Stimulated activated CD4-positive, alpha-beta T cell treated with anti-CD3 and anti-CD28 coated beads, Interleukin-4, amount 100 ng/mL, for 1 hour (primary cell): ENCODE measurements at regions not wholly inside any gene's neighbourhood (a gene's known extent, or its start where the extent isn't known, plus 50 kb on each side); places are given as distances from the start of the nearest gene placed in this dataset.
"Not testable (repeated sequence)": the region's sequence is repeated elsewhere in the genome, so short reads cannot be mapped to it uniquely, and the experiment has no call there.

ENCODE experiments used
- DNase-seq: peaks from one replicate; pipeline ENCODE4 v3.0.0-alpha.2; 2020

DNA sequence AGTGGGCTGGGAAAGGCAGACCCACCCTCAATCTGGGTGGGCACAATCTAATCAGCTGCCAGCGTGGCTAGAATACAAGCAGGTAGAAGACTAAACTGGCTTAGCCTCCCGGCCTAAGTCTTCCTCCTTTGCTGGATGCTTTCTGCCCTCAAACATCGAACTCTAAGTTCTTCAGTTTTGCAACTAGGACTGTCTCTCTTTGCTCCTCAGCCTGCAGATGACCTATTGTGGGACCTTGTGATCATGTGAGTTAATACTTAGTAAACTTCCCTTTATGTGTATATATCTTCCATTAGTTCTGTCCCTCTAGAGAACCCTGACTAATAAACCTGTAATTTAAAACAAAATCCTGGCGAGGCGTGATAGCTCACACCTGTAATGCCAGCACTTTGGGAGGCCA, 51.8 kb upstream of the SLC39A8 start:
- not testable (repeated sequence) for DNase-seq

DNA sequence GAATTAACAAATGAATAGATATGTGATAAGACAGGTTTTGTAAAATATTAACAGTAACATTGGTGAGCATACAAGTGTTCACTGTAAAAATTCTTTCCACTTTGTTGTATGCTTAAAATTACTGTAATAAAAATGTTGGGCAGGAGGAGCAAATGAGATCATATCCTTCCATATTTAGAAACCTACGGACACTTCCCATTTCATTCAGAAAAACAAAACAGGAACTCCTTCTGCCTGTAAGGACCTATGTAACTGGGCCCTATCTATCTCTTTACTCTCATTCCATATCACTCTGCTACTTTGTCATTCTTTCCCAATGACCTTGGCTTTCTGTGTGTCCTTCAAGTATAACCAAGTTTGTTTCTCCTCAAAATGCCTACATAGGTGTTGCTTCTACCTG, 53.7 kb upstream of the SLC39A8 start:
- no peak for DNase-seq

DNA sequence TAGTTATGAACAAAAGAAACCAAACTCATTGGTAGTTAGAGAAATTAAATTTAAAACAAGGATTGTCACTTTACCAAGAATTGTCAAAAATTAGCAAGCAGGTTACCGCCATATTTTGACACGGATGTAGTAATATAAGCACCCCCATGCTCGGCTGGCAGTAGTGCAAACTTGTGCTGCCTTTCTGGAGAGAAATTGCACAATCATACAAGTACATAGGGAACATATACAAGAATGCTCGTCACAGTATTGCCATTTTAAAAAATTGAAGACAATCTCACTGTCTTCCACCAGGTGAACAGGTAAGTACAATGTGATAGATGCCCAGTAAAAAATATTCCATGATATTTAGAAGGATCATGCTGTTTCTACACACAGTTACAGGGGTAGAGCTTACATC, 55.6 kb upstream of the SLC39A8 start:
- no peak for DNase-seq

DNA sequence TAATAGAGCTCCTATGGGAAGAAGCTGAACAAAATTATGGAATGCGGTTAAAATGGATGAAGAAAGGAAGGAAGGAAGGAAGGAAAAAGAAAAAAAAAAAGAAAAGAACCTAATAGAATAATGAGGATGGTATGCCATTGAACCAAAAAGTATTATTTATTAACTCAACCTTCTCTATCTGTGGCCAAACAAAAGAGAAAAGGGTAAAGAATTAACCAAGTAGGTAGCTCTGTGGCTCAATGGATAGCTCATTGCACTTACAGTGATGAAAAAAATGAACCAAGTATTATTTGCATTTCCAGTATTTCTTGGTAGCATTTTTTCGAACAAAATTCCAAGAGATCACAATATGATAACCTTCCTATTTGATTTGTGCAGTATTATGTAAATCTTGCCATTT, 56.9 kb upstream of the SLC39A8 start:
- no peak for DNase-seq

DNA sequence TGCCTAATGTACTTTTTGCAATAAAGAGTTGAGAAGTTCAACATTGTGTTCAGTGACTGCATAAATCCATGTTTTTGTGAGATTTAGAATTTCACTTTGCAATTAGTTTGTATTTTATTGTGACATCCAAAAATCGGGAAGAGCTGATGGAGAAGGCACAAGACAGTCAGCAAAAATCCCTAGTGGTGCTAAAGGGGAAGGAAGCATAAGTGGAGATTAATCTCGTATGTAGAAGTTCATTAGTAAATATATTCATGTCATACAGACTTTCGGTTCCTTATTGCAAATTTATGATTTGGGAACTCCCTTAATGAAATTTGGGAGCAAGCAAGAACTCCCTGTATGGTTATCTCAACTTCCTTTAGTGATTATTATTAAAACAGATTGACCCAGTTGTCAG, 57.8 kb upstream of the SLC39A8 start:
- no peak for DNase-seq

DNA sequence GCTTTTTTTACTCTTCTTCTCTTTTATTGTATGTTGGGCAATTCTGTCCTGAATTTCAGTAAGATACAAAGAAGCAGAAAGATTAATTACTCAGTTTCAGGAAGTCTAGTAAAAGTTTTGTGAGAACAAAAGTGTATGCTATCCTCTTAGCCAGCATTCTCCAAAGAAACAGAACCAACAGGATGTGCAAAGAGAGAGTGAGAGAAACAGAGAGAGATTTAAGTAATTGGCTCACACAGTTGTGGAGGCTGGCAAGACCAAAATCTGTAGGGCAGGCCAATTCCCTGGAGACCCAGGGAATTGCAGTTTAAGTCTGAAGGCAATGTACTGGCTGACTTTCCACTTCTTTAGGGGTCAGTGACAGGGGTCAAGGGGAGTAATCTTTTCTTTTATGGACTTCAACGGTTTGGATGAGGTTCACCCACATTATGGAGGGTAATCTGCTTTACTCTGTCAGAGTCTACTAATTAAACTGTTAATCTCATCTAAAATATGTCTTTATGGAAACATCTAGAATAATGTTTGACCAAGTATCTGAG, 59.2 kb upstream of the SLC39A8 start:
- no peak for DNase-seq

DNA sequence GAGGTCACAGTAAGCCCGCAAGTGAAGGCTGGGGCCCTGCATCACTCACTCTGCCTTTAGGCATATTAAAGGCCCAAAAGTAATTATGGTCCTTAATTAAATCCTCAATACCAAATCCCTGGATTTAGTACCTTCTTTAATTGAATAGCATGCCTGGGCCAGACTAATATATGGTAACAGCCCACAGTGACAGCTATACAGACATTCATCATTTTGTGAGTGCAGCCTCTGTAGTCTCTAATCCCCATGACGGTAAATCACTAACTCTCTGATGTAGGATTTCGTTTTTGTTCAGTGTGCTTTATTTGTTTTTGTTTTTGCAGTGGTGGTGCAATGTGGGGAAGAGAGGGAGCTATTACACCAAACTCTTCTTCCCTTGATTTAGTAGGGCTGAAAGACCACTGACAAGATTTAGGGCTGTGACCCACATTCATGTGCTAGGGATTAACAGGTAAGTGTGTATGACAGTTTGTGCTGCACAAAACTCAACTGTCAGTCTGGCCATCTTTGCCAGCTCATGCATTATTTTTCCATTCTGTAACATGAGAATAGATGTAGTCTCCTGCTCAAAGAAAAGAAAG, 60.6 kb upstream of the SLC39A8 start:
- no peak for DNase-seq

DNA sequence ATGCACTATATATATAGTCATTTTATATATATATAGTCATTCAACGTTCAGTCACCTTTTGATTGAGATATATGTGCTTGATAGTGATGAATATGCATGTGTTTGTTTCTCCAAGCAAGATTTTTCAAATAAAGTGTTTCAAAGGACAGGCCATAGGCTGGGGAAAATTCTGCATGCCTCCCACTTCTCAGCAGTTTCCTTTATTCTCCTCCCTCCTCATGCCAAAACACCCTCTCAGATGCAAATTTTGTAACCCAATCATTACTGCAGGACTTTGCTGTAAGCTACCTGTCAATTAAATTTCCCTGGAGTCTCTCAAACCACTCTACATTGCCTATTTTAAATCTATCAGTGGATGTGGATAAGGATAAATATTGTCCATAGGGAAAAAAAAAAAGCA, 65.6 kb upstream of the SLC39A8 start:
- DNase-seq = not testable (repeated sequence)

DNA sequence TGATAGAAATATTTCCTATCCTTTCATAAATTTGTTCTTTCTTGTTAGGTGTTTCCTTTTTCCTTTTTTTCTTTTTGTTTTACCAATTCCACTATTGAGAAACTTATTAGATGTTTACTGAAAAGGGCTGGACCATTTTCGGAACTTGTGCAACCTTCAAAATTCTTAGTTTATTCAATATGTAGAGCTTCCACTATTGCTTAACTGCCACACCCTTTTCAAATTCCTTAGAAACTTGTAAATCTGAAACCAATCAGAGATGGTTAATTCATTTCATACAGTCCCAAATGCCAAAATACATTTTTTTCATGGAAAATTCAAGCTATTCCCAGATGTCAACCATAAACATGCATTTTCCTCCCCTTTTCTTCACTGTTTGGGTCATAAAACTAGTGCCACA, 66.1 kb upstream of the SLC39A8 start:
- DNase-seq = no peak

DNA sequence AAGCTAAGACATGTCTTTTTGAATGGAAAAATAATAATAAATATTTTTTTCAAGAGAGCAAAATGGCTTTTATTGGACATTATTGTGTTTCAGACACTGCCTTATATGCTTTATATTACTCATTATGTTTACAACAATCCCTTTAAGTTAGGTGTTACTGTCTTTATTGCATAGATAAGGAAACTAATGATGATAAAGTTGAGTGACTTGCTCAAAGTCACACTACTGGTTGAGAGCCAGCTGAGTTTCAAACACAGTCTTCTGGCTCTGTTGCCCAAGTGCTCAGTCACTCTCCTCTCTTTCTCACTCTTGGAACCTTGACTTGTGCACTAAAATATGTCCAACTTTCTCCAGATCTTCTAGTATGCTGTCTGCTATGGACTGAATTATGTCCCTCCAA, 71.5 kb upstream of the SLC39A8 start:
- DNase-seq = no peak

DNA sequence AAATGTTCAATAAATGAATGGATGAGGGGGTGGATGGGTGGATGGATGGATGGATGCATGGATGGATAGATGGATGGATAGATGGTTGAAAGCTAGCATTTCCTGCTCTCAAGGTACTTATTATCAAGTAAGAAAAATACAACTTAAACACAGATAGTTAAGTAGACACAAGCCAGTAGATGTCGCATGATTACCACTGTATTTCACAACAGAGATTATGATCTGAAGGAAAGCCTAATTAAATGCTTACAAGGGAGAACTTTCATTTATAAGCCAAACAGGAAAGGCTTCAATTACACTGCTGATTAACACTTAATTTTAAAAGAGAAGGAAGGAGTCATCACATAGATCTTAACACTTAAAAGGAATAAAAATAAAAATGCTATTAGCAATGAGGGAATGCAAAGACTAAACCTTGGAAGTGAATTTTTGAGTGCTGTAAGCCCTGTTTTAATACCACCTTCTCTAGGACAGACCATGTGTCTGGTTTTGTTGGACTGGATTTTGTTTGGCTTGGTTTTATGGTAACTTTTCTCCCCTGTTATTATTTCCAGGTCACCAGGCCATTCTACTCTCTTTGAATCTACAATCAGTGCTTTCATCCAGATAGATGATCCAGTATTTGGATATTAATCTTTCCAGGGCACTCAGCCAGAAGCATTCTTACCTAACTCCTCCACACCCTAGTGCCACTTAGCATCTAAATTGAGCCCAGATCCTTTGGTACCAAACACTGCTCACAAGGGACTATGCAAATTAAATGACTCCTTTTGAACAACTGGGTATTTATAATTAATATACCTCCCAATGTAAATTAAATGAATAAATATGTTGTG, 75.5 kb upstream of the SLC39A8 start:
- DNase-seq = no peak

DNA sequence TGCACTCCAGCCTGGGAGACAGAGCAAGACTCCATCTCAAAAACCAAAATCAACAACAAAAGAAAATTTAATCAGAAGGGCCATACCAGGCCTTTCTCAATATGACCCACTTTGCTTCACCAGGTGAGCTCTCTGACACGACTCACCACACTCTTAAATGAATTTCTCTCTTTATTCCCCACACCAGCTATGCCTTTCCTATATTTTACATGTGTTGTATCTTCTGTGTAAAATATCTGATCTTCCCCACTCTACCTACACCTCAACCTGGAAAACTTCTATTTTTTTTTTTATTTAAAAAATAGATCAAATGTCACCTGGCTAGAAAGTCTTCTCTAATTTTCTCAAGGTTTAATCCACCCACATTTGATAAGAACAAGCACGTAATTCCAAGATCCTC, 77.6 kb upstream of the SLC39A8 start:
- DNase-seq = no peak

DNA sequence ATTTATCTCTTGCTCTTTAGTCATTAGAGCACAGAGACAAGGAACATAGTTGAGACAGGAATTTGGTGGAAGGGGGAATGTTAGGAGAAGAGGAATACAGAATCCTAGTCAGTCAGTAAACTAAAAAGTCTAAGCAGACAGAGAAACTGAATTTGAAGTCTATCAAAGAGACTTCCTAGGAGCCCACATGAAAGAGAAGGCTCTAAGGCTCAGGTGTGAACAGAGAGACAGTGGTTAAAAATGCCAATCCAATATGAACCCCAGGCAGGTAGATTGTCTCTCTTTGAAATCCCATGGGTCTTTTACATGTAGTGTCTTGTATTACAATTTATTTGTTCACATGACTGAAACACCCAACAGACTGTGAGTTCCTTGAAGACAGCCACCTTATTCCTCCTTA, 77.8 kb upstream of the NFKB1 start:
- no peak for DNase-seq

DNA sequence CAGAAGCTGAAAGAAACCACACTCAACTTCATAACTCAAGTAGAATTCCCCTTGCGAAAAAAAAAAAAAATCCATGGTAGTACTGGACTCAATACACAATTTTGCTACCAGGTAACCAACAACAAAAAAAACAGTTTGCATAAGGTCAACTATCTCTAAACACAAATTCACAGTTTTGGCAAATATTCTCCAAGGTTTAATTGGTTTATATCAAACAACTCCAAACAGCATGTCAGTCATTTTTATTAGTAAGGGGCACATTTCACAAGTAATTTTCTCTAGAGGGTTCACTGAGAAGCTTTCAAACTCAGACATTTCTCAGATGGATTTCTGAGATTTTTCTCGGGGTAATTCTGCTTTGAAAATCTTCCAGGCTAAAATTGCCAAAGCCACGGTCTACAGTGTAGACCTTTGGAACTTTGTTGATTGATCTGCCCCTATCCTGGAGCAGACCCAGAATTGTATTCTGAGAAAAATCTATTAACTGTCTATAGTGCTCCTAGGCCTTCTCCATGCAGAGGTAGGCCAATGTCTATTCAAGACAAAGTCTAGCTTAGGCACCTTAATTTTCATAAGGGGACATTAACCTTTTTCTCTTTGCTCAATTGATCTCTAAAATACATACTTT, 73.7 kb upstream of the NFKB1 start:
- no peak for DNase-seq

DNA sequence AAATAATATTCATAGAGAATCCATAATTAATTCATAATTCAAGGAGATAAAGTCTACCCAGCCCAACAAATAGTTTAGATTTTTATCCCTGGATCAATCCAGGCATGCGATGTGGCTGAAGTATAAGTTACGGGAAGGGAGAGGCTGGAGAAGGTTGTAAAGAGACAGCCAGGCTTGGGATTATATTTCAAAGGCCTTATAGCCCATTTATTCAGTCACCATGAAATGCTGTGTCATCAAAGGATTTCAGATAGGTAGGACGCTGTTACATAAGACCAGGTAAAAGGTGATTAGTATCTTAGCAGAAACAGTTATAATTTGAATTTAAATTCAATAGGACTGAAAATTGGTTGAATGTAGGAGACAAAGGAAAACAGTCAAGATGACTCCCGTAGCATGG, 73.0 kb upstream of the NFKB1 start:
- no peak for DNase-seq

DNA sequence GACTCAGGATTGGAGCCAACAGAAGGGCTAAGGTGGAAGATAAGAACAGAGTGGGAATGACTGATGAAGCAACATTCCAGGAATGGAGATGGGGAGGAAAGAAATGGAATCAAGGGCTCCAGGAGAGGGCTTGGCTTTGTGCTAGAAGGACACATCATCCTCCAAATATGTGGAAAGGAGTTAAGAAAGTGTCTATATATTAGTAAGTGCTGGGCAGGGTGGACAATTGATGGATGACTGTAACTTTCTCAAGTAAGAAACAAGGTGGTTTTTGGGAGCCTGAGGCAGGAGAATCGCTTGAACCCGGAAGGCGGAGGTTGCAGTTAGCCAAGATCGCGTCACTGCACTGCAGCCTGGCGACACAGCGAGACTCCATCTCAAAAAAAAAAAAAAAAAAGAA, 71.6 kb upstream of the NFKB1 start:
- no peak for DNase-seq

DNA sequence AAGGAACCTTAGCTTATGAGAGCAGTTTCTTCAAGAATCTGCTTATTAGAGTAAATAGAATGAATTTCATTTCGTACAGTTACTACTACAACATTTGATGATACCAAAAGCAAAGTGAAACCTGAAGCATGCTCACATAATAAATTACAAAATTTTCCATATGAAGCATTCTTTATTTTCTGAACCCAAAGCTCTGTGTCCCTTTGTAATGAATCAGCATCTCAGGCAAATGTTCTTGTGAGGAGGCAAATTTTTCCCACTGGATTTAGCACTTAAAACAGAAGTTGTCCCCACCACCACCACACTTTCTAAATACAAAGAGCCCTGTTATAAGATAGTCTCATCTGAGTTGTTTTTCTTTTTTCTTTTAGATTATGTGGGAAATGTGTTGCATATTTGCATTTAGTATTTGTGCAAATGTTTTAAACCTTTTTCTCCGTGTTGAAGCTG, 70.7 kb upstream of the NFKB1 start:
- no peak for DNase-seq

DNA sequence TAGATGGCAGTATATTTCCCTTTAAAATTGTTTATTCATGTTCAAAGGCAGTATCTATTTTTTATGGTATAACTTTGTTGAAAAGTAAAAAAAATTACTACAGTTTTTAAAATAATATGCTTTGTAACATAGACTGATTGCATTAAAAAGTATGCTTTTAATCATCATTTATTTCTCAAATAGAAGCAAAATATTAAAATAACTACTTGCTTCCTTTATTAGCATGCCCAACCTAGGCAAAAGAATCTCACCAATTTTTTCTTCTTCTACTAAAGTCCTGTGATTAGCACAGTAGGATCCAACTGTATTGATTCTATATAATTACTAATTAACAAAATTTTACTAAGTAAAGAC, 69.6 kb upstream of the NFKB1 start:
- DNase-seq = no peak

DNA sequence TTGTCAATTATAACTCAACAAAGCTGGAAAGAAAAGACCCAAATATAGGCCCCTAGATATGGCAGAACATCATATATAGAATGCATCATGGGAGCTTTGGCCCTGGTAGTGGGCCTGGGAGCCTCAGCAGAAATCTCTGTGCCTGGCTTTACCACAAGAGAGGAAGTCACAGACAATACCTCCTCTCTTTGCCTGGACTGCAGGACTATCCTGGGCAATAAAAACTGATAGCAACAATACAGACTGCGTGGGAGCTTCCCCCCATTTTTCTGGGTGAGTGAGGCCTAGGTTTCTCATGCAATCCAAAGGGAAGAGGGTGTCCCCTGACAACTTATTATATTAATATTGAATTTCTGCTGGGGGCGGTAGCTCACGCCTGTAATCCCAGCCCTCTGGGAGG, 64.0 kb upstream of the NFKB1 start:
- no peak for DNase-seq

DNA sequence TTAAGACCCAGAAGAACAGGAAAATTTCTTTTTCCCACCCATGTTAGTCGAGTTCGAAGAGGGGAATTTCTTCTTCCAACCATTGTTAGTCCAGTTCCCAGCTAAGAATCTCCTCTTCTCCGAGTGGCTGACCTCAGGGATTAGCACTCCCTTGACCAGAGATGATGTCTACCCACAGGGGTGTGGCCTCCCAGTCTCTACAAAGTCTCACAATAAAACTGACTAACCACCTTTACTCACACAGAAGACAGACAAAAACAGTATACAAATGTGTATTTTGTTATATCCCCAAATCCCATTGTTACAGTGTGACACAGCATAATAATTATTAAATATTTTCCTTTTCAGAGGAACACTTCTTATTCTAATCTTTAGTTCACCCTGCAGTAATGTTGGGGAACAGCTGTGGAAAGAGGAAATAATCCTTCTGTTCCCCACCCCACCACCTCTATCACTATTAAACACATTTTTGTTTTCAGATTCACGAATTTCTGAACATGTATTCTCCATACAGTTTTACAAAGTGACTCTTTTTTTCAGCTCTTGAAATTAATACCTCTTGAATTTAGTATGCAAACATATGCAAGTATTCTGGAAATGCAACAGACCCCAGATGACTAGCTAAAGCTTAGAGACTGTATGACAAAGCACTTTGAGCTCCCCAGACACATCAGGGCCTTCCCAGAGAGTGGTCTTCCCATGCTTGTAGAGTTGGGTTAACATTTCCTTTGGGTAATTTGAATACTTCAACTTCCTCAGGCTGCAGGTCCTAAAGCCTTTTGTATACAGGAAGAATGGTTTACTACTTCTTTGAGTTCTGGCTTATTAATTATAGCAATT, 62.5 kb upstream of the NFKB1 start:
- no peak for DNase-seq

DNA sequence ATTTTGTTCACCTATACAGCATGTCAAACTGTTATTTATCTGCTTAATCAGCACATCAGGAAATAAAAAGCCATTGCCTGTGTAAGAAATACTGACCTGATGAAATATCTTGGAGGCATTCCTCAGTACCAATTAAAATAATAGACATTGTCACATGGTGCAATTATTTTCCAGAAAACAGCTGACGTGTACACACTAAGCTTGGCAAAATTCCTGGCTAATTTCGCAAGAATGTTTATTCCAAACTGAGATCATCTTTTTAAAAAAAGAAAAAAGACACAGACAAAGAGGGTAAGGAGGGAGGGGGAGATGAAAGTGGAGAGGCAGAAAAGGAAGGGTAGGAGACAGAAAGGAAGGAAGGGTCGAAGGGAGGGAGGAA, 61.9 kb upstream of the NFKB1 start:
- no peak for DNase-seq

DNA sequence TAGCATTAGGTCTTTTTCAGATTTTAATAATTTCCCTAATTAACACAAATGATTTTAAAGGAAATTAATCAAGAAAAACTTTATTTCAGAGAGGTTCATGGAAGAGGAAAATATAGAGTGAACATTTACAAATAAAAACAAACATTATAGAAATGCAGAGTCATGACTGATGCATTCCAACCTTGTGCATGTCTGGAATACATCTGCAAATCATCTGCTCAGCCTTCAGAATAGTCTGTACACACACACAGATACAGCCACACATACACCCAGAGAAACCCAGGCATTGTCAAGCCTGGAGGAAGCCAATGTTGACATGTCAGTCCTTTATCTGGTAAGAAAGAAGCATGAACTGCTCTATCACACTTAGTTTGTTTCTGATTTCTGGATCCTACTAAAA, 61.3 kb upstream of the NFKB1 start:
- no peak for DNase-seq

DNA sequence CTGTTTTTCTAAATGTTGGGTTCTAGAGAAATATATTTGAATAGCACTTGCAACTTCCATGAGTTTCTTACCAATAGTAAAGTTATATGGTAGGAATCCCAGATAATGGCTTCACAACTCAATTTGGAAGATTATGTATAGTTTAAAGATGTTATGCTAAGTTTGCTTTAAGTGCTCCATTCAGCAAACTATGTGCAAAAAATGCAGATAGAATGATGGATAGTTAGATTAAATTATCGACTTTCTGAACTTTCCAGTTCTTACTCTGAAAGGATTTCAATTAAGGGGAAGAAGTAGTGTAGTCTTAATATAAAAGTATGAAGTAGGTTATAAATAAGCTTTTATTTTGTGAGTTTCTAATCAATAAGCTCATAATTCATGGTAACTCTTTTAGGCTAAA, 60.7 kb upstream of the NFKB1 start:
- no peak for DNase-seq
